ENCODE measurements at regions not wholly inside any gene's neighbourhood (a gene's known extent, or its start where the extent isn't known, plus 50 kb on each side); places are given as distances from the start of the nearest gene placed in this dataset.

DNA sequence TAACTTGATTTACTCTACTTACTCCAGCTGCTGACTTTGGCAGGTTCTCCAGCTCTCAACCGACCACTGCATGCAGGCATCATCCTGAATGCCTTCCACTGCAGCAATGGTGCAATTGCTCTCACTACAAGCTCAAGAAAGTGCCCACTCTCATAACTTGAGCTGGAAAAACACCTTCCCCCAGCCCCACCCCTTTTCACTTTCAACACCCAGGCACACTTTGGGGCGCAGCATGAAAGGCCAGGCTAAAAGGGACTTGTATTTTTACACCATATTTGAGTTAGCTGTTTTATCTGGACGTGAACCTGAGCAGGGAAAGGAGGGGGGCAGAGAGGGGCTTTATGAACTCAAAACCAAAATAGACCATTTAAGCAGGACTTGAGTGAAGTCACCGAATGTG lies 274.5 kb downstream of the RAB28 start (continued):
- TF ChIP-seq ZBTB10 (tag by site-specific recombination; IDR thresholded peaks at IDR 0.05): no peak

- Histone ChIP-seq H3K36me3 (ENCODE audit: control insufficient read depth in 2 of 2, insufficient read depth in 1 of 2, low read length in 2 of 2) (no peaks in the 10 kb centered on the region), H3K4me1 (ENCODE audit: control insufficient read depth, insufficient read depth, low read length) (no peaks in the 10 kb centered on the region), H3K27ac (ENCODE audit: extremely low read depth, low read depth, low read length) (no peak overlapping the region), H3K9me3 (ENCODE audit: control insufficient read depth, insufficient read depth, low read depth, low read length) (no peaks in the 10 kb centered on the region), H3K4me3 (ENCODE audit: low read depth, low read length) (no peak overlapping the region)
- TF ChIP-seq ZNF2 (tag by site-specific recombination; IDR thresholded peaks at IDR 0.05) (no peak), KLF1 (tag by site-specific recombination; IDR thresholded peaks at IDR 0.05) (no peak), ZNF837 (tag by site-specific recombination; IDR thresholded peaks at IDR 0.05) (no peak), KLF9 (tag by site-specific recombination; IDR thresholded peaks at IDR 0.05; ENCODE audit: low read depth) (no peak), ZNF548 (tag by site-specific recombination; IDR thresholded peaks at IDR 0.05) (no peak), ZNF571 (tag by site-specific recombination; IDR thresholded peaks at IDR 0.05) (no peak), ZNF121 (tag by site-specific recombination; IDR thresholded peaks at IDR 0.05) (no peak), OVOL3 (tag by site-specific recombination; IDR thresholded peaks at IDR 0.05) (no peak), ZNF521 (tag by site-specific recombination; IDR thresholded peaks at IDR 0.05) (no peak), OSR2 (tag by site-specific recombination; IDR thresholded peaks at IDR 0.05) (no peak), ZNF639 (tag by site-specific recombination; IDR thresholded peaks at IDR 0.05) (no peak), ZFP3 (tag by site-specific recombination; IDR thresholded peaks at IDR 0.05; ENCODE audit: low read depth) (no peak), ZNF324 (tag by site-specific recombination; IDR thresholded peaks at IDR 0.05) (no peak), ZNF311 (tag by site-specific recombination; IDR thresholded peaks at IDR 0.05; ENCODE audit: borderline replicate concordance) (no peak)
- TF ChIP-seq, protein P1, sequence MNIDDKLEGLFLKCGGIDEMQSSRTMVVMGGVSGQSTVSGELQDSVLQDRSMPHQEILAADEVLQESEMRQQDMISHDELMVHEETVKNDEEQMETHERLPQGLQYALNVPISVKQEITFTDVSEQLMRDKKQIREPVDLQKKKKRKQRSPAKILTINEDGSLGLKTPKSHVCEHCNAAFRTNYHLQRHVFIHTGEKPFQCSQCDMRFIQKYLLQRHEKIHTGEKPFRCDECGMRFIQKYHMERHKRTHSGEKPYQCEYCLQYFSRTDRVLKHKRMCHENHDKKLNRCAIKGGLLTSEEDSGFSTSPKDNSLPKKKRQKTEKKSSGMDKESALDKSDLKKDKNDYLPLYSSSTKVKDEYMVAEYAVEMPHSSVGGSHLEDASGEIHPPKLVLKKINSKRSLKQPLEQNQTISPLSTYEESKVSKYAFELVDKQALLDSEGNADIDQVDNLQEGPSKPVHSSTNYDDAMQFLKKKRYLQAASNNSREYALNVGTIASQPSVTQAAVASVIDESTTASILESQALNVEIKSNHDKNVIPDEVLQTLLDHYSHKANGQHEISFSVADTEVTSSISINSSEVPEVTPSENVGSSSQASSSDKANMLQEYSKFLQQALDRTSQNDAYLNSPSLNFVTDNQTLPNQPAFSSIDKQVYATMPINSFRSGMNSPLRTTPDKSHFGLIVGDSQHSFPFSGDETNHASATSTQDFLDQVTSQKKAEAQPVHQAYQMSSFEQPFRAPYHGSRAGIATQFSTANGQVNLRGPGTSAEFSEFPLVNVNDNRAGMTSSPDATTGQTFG (tag by site-specific recombination; IDR thresholded peaks at IDR 0.05; ENCODE audit: borderline replicate concordance): no peak
- TF ChIP-seq, protein P2, sequence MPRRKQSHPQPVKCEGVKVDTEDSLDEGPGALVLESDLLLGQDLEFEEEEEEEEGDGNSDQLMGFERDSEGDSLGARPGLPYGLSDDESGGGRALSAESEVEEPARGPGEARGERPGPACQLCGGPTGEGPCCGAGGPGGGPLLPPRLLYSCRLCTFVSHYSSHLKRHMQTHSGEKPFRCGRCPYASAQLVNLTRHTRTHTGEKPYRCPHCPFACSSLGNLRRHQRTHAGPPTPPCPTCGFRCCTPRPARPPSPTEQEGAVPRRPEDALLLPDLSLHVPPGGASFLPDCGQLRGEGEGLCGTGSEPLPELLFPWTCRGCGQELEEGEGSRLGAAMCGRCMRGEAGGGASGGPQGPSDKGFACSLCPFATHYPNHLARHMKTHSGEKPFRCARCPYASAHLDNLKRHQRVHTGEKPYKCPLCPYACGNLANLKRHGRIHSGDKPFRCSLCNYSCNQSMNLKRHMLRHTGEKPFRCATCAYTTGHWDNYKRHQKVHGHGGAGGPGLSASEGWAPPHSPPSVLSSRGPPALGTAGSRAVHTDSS (tag by site-specific recombination; IDR thresholded peaks at IDR 0.05): no peak
- ChIA-PET CTCF (no interaction called here), POLR2A (no interaction called here)
Observed at GRCh38 chr4:13208558-13209193, 275.5 kb downstream of the RAB28 start.
